K562 (cell line): ENCODE measurements at regions not wholly inside any gene's neighbourhood (a gene's known extent, or its start where the extent isn't known, plus 50 kb on each side); places are given as distances from the start of the nearest gene placed in this dataset.

ENCODE experiments used
- ATAC-seq: fragments of 200-7000 bp; cut with Tn5 transposase; 3 replicates; pipeline ENCODE4 v1.9.1; 2020; ENCODE audit warnings: moderate library complexity
- BruUV-seq: library from RNA; stranded (reverse); fragments of 400-500 nt; replicated peaks from 2 replicates; lab custom pipeline; 2021; lab: Mats Ljungman, UMichigan
- CTCF ChIA-PET: fragments of 300-600 bp; formaldehyde crosslinking; extraction: SDS; loops from one replicate; lab custom pipeline; 2021; ENCODE audit warnings: low intra/inter-chr PET ratio; lab: Yijun Ruan, JAX
- POLR2A ChIA-PET: fragments of 300-600, 350-650 bp; sonication (Branson Sonifier 250); formaldehyde crosslinking; extraction: SDS; loops from one replicate; lab custom pipeline; 2021; ENCODE audit warnings: antibody characterized with exemption, inconsistent platforms; lab: Yijun Ruan, JAX
- DNase-seq, 4 experiments: peaks; one replicate each; pipeline versions ENCODE4 v3.0.0 to v3.0.0-alpha.2; 2011 to 2018; ENCODE audit warnings: low spot score in 3 of 4, mixed read lengths in 3 of 4; ENCODE audit errors: extremely low read depth in 1 of 4
- FAIRE-seq: peaks from 2 replicates; lab custom pipeline; 2011; peaks lifted over from hg19 to GRCh38; lab: Jason Lieb, UNC
- H2AFZ ChIP-seq: 2 replicates; pipeline ENCODE4 v1.6.0; 2011; ENCODE audit warnings: low read depth, low read length, control low read depth, inconsistent platforms
- H3K27ac ChIP-seq: fragments of 200-600 bp; 3 replicates; pipeline ENCODE4 v1.8.0; 2011; ENCODE audit warnings: low read depth, mild to moderate bottlenecking, control low read depth, inconsistent platforms, low read length, moderate library complexity, mixed read lengths; ENCODE audit errors: extremely low read depth
- H3K27me3 ChIP-seq, 2 experiments: fragments of 300-600 bp in 1 of 2; 2 replicates in 1 of 2; 3 replicates in 1 of 2; pipeline versions ENCODE4 v1.6.0 to v1.8.0; 2011; ENCODE audit warnings: inconsistent platforms in 2 of 2, low read length in 2 of 2, mild to moderate bottlenecking in 1 of 2, mixed read lengths in 1 of 2, moderate library complexity in 1 of 2; ENCODE audit not compliant: control insufficient read depth in 2 of 2, insufficient read depth in 2 of 2
- H3K36me3 ChIP-seq: fragments of 300-600 bp; 3 replicates; pipeline ENCODE4 v1.8.0; 2011; ENCODE audit warnings: mild to moderate bottlenecking, low read length, inconsistent platforms; ENCODE audit not compliant: control insufficient read depth, insufficient read depth
- H3K4me1 ChIP-seq, 2 experiments: fragments of 200-600 bp in 1 of 2; replicated peaks in 1 of 2; 2 replicates in 1 of 2; 3 replicates in 1 of 2; pipeline versions ENCODE4 v1.5.1 to v1.8.0; 2011; ENCODE audit warnings: inconsistent platforms in 2 of 2, low read length in 2 of 2, mild to moderate bottlenecking in 1 of 2, mixed read lengths in 1 of 2, moderate library complexity in 1 of 2; ENCODE audit not compliant: control insufficient read depth in 2 of 2, insufficient read depth in 2 of 2
- H3K4me2 ChIP-seq: 2 replicates; pipeline ENCODE4 v1.6.1; 2011; ENCODE audit warnings: low read length, control low read depth, inconsistent platforms, mixed read lengths; ENCODE audit not compliant: insufficient read depth
- H3K4me3 ChIP-seq: fragments of 200-600 bp; sonication (generic), shearing (Covaris generic); 2 replicates; pipeline ENCODE4 v1.5.1; 2016; ENCODE audit warnings: control low read depth, inconsistent platforms
- H3K79me2 ChIP-seq: fragments of 200-600 bp; 3 replicates; pipeline ENCODE4 v1.8.0; 2011; ENCODE audit warnings: low read length, inconsistent platforms; ENCODE audit not compliant: control insufficient read depth, insufficient read depth
- H3K9ac ChIP-seq, 2 experiments: 2 replicates each; pipeline versions ENCODE4 v1.6.0 to v1.6.1; 2011; ENCODE audit warnings: low read depth in 2 of 2, low read length in 2 of 2, control low read depth in 1 of 2, inconsistent platforms in 1 of 2, mild to moderate bottlenecking in 1 of 2, mixed read lengths in 1 of 2; ENCODE audit not compliant: insufficient read depth in 1 of 2
- H3K9me1 ChIP-seq: one replicate; pipeline ENCODE4 v1.6.0; 2011; ENCODE audit warnings: inconsistent platforms, mild to moderate bottlenecking, low read length, moderate library complexity; ENCODE audit not compliant: control insufficient read depth, insufficient read depth
- H3K9me3 ChIP-seq: replicated peaks from 2 replicates; pipeline ENCODE4 v1.5.1; 2011; ENCODE audit warnings: low read depth, low read length, inconsistent platforms; ENCODE audit not compliant: control insufficient read depth, insufficient read depth
- H4K20me1 ChIP-seq: replicated peaks from 2 replicates; pipeline ENCODE4 v1.6.1; 2011; ENCODE audit warnings: low read length, inconsistent platforms, mixed read lengths; ENCODE audit not compliant: control insufficient read depth, insufficient read depth
- FOXA1 ChIP-seq: fragments of 450-650 bp; IDR thresholded peaks from 2 replicates; pipeline ENCODE4 v1.6.1; 2016; ENCODE audit warnings: mild to moderate bottlenecking, borderline replicate concordance
- GATAD2B ChIP-seq: fragments of 450-650 bp; IDR thresholded peaks from 2 replicates; pipeline ENCODE4 v1.6.1; 2017; ENCODE audit warnings: mild to moderate bottlenecking, borderline replicate concordance
- KLF6 ChIP-seq: fragments of 250-450 bp; sonication (Bioruptor Pico); IDR thresholded peaks from 2 replicates; pipeline ENCODE4 v1.4.0; 2020; ENCODE audit warnings: mild to moderate bottlenecking, moderate library complexity, borderline replicate concordance
- MEF2D ChIP-seq: conservative IDR thresholded peaks from 2 replicates; pipeline ENCODE4 v1.6.1; 2016; ENCODE audit warnings: low read depth, missing genetic modification characterization, missing compliant biosample characterization
- NCOA6 ChIP-seq: fragments of 450-650 bp; IDR thresholded peaks from 2 replicates; pipeline ENCODE4 v1.6.1; 2017; ENCODE audit warnings: mild to moderate bottlenecking
- NR3C1 ChIP-seq: sonication (generic); formaldehyde crosslinking; IDR thresholded peaks from 2 replicates; pipeline ENCODE4 v1.8.1; 2022; ENCODE audit warnings: missing genetic modification reagents
- SRSF9 ChIP-seq: fragments of 200-400 bp; formaldehyde crosslinking; IDR thresholded peaks from 2 replicates; pipeline ENCODE4 v1.6.1; 2017; ENCODE audit warnings: low read depth, low read length, borderline replicate concordance
- ZNF165 ChIP-seq: fragments of 250-450 bp; sonication (Bioruptor Pico); IDR thresholded peaks from 2 replicates; pipeline ENCODE4 v1.4.0; 2020; ENCODE audit warnings: borderline replicate concordance
- ZNF232 ChIP-seq: sonication (generic); formaldehyde crosslinking; IDR thresholded peaks from 2 replicates; pipeline ENCODE4 v1.8.0; 2022; ENCODE audit warnings: mild to moderate bottlenecking, missing genetic modification reagents
- WGBS: fragments of 100-300 bp; shearing (Covaris generic); methylation state at CpG from one replicate; pipeline ENCODE4 v1.1.6; 2016; ENCODE audit warnings: low coverage, mixed read lengths; ENCODE audit not compliant: insufficient coverage; ENCODE audit errors: missing lambda C conversion rate; 5-methylcytosine and 5-hydroxymethylcytosine counted together
- in situ Hi-C: fragments of 300-500 bp; cut with MboI; formaldehyde crosslinking; loops from 4 replicates; pipeline ENCODE4 v1.15.0; 2018; ENCODE audit warnings: inconsistent platforms, mixed read lengths
- intact Hi-C: fragments of 100-400 bp; cut with micrococcal nuclease; formaldehyde crosslinking; loops from 2 replicates; pipeline ENCODE4 v1.14.2; 2022
- TF ChIP-seq, protein P1 (sequence below): fragments of 250-450 bp; sonication (Bioruptor Pico); IDR thresholded peaks from 2 replicates; pipeline ENCODE4 v1.8.0; 2022; ENCODE audit warnings: inconsistent platforms

- ATAC-seq (no peak; the same call in 2 of the 3 replicates), FAIRE-seq (no peak), DNase-seq (no peak)
- intact Hi-C loops, result no loop called here
- POLR2A ChIA-PET, result no interaction called here
- H3K9ac ChIP-seq, result no peak overlapping the region
- no peaks in the 10 kb centered on the region for H3K36me3 ChIP-seq
- H3K27me3 ChIP-seq, result no peaks in the 10 kb centered on the region; a peak in 1 of 5 replicates
- H3K9me1 ChIP-seq, result no peaks in the 10 kb centered on the region
- no peak overlapping the region for H3K4me3 ChIP-seq
- no peak overlapping the region for H3K4me2 ChIP-seq
- 0% methylated on average over 7 of the region's 7 CpGs for WGBS
- no TSS peak for BruUV-seq
- no peaks in the 10 kb centered on the region; a peak in 1 of 5 replicates for H3K4me1 ChIP-seq
- no peaks in the 10 kb centered on the region for H3K79me2 ChIP-seq
- CTCF ChIA-PET, result no interaction called here
- no peaks in the 10 kb centered on the region for H3K9me3 ChIP-seq
- no peaks in the 10 kb centered on the region; the same call in 1 of the 2 replicates for H4K20me1 ChIP-seq
- in situ Hi-C loops, result no loop called here
- TF ChIP-seq GATAD2B (no peak), ZNF165 (CRISPR knock-in tag) (no peak), SRSF9 (no peak), FOXA1 (no peak), KLF6 (no peak), ZNF232 (no peak), NR3C1 (no peak), MEF2D (tag) (no peak), NCOA6 (no peak)
- TF ChIP-seq, protein P1, sequence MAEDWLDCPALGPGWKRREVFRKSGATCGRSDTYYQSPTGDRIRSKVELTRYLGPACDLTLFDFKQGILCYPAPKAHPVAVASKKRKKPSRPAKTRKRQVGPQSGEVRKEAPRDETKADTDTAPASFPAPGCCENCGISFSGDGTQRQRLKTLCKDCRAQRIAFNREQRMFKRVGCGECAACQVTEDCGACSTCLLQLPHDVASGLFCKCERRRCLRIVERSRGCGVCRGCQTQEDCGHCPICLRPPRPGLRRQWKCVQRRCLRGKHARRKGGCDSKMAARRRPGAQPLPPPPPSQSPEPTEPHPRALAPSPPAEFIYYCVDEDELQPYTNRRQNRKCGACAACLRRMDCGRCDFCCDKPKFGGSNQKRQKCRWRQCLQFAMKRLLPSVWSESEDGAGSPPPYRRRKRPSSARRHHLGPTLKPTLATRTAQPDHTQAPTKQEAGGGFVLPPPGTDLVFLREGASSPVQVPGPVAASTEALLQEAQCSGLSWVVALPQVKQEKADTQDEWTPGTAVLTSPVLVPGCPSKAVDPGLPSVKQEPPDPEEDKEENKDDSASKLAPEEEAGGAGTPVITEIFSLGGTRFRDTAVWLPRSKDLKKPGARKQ (CRISPR knock-in tag), result no peak
- no peak overlapping the region for H2AFZ ChIP-seq
- H3K27ac ChIP-seq, result no peak overlapping the region
Observed at GRCh38 chr7:68173513-68173912, 1176.9 kb downstream of the TYW1 start.
